OCI-LY7 (cell line): ENCODE measurements at regions not wholly inside any gene's neighbourhood (a gene's known extent, or its start where the extent isn't known, plus 50 kb on each side); places are given as distances from the start of the nearest gene placed in this dataset.
"Not testable (repeated sequence)": the region's sequence is repeated elsewhere in the genome, so short reads cannot be mapped to it uniquely, and the experiment has no call there.

Source experiments
- BruUV-seq: library from RNA; stranded (reverse); fragments of 400-500 nt; replicated peaks from 2 replicates; lab custom pipeline; 2021; lab: Mats Ljungman, UMichigan
- CTCF ChIA-PET: fragments of 300-600 bp; sonication (Branson Sonifier 250); formaldehyde crosslinking; loops from one replicate; lab custom pipeline; 2022; ENCODE audit warnings: antibody characterized with exemption; ENCODE audit not compliant: unreplicated experiment; lab: Charles Lee
- POLR2A ChIA-PET: fragments of 300-600 bp; sonication (Branson Sonifier 250); formaldehyde crosslinking; loops from one replicate; lab custom pipeline; 2022; ENCODE audit warnings: antibody characterized with exemption; lab: Charles Lee
- DNase-seq: peaks from one replicate; pipeline ENCODE4 v3.0.0-alpha.2; 2015; ENCODE audit warnings: low spot score
- H2AFZ ChIP-seq: fragments of 200-600 bp; sonication (generic), shearing (Covaris generic); 2 replicates; pipeline ENCODE4 v1.6.1; 2014; ENCODE audit warnings: mild to moderate bottlenecking, antibody characterized with exemption, low read length, moderate library complexity
- H3K27ac ChIP-seq: fragments of 200-600 bp; sonication (generic); 2 replicates; pipeline ENCODE4 v1.5.1; 2014; ENCODE audit warnings: mixed run types, low read depth, mild to moderate bottlenecking, moderate library complexity, low read length, inconsistent platforms; ENCODE audit not compliant: poor library complexity, severe bottlenecking
- H3K36me3 ChIP-seq: fragments of 200-600 bp; sonication (generic); 2 replicates; pipeline ENCODE4 v1.6.1; 2014; ENCODE audit warnings: mild to moderate bottlenecking, antibody characterized with exemption, low read length, moderate library complexity, mixed read lengths; ENCODE audit not compliant: insufficient read depth
- H3K4me1 ChIP-seq: fragments of 200-600 bp; sonication (generic); 2 replicates; pipeline ENCODE4 v1.5.1; 2014; ENCODE audit warnings: mild to moderate bottlenecking, low read length; ENCODE audit not compliant: insufficient read depth, poor library complexity, severe bottlenecking
- H3K4me2 ChIP-seq: fragments of 200-600 bp; sonication (generic); 2 replicates; pipeline ENCODE4 v1.6.1; 2014; ENCODE audit warnings: mild to moderate bottlenecking, low read length
- H3K4me3 ChIP-seq: fragments of 200-600 bp; sonication (generic); 2 replicates; pipeline ENCODE4 v1.5.1; 2014; ENCODE audit warnings: mild to moderate bottlenecking, low read depth, low read length; ENCODE audit not compliant: poor library complexity, severe bottlenecking
- H3K79me2 ChIP-seq: fragments of 200-600 bp; sonication (generic); 2 replicates; pipeline ENCODE4 v1.6.1; 2016; ENCODE audit warnings: low read depth, mild to moderate bottlenecking, low read length, moderate library complexity, mixed read lengths; ENCODE audit not compliant: insufficient read depth
- H3K9me2 ChIP-seq: fragments of 200-600 bp; sonication (generic); 2 replicates; pipeline ENCODE4 v1.6.1; 2016; ENCODE audit warnings: mild to moderate bottlenecking, low read length, mixed read lengths; ENCODE audit not compliant: insufficient read depth
- H3K9me3 ChIP-seq: fragments of 200-600 bp; sonication (generic); 2 replicates; pipeline ENCODE4 v1.6.1; 2014; ENCODE audit warnings: mild to moderate bottlenecking, mixed run types, low read length, mixed read lengths
- H4K20me1 ChIP-seq: fragments of 200-600 bp; sonication (generic); 2 replicates; pipeline ENCODE4 v1.6.1; 2014; ENCODE audit warnings: mild to moderate bottlenecking, antibody characterized with exemption, low read length, moderate library complexity, mixed read lengths; ENCODE audit not compliant: insufficient read depth
- CTCF ChIP-seq: fragments of 200-600 bp; sonication (generic); conservative IDR thresholded peaks from 2 replicates; pipeline ENCODE4 v1.5.1; 2014; ENCODE audit warnings: mild to moderate bottlenecking, antibody characterized with exemption, low read length, moderate library complexity, mixed read lengths
- EZH2phosphoT487 ChIP-seq: fragments of 200-600 bp; sonication (generic); IDR thresholded peaks from 2 replicates; pipeline ENCODE4 v1.6.1; 2018; ENCODE audit warnings: low read depth, borderline replicate concordance, mild to moderate bottlenecking, mixed run types, antibody characterized with exemption, low read length, moderate library complexity, mixed read lengths
- intact Hi-C: fragments of 100-400 bp; cut with micrococcal nuclease; formaldehyde crosslinking; loops from one replicate; pipeline ENCODE4 v1.10.0; 2022; ENCODE audit not compliant: unreplicated experiment

GRCh38 chr16:76696876-76697275 lies 419.7 kb downstream of the CNTNAP4 start:
- CTCF ChIA-PET = no interaction called here
- POLR2A ChIA-PET = no interaction called here
- intact Hi-C loops = no loop called here

GRCh38 chr16:76705892-76706291 lies 428.7 kb downstream of the CNTNAP4 start:
- POLR2A ChIA-PET = no interaction called here
- Histone ChIP-seq H4K20me1 (no peaks in the 10 kb centered on the region), H3K27ac (no peak overlapping the region), H2AFZ (no peak overlapping the region), H3K9me3 (no peaks in the 10 kb centered on the region), H3K79me2 (no peaks in the 10 kb centered on the region), H3K4me2 (no peak overlapping the region), H3K4me3 (no peak overlapping the region), H3K9me2 (no peaks in the 10 kb centered on the region), H3K4me1 (no peaks in the 10 kb centered on the region), H3K36me3 (no peaks in the 10 kb centered on the region)
- no peak for TF ChIP-seq EZH2phosphoT487
- TF ChIP-seq CTCF = no peak
- BruUV-seq = no TSS peak
- CTCF ChIA-PET = no interaction called here
- intact Hi-C loops = no loop called here
- no peak for DNase-seq

More at GRCh38 chr16:76696876-76697275, 419.7 kb downstream of the CNTNAP4 start:
- Histone ChIP-seq H3K4me3 (no peak overlapping the region), H4K20me1 (no peaks in the 10 kb centered on the region), H2AFZ (no peak overlapping the region), H3K79me2 (no peaks in the 10 kb centered on the region), H3K9me3 (no peaks in the 10 kb centered on the region), H3K4me1 (no peaks in the 10 kb centered on the region), H3K36me3 (no peaks in the 10 kb centered on the region), H3K27ac (no peak overlapping the region), H3K4me2 (no peak overlapping the region), H3K9me2 (no peaks in the 10 kb centered on the region)
- no peak for DNase-seq
- TF ChIP-seq CTCF = no peak
- TF ChIP-seq EZH2phosphoT487 = no peak
- no TSS peak for BruUV-seq

GRCh38 chr16:76713191-76713590 lies 436.0 kb downstream of the CNTNAP4 start:
- intact Hi-C loops = no loop called here
- H3K4me2 ChIP-seq = no peak overlapping the region
- no peaks in the 10 kb centered on the region for H4K20me1 ChIP-seq
- H3K79me2 ChIP-seq = no peaks in the 10 kb centered on the region
- H3K9me3 ChIP-seq = 0 out of 2 replicates have a peak, but pooled peaks cover 5% of the 10 kb centered on the region
- H3K36me3 ChIP-seq = no peaks in the 10 kb centered on the region
- TF ChIP-seq CTCF (no peak), EZH2phosphoT487 (no peak)
- no peak overlapping the region for H3K4me3 ChIP-seq
- H3K4me1 ChIP-seq = no peaks in the 10 kb centered on the region
- no peak overlapping the region for H2AFZ ChIP-seq
- CTCF ChIA-PET = no interaction called here
- no peaks in the 10 kb centered on the region for H3K9me2 ChIP-seq
- BruUV-seq = no TSS peak
- H3K27ac ChIP-seq = no peak overlapping the region
- no peak for DNase-seq
- POLR2A ChIA-PET = no interaction called here

- H4K20me1 ChIP-seq, intact Hi-C loops, H2AFZ ChIP-seq, H3K9me2 ChIP-seq, DNase-seq, H3K4me1 ChIP-seq, H3K4me2 ChIP-seq, H3K27ac ChIP-seq, H3K36me3 ChIP-seq, BruUV-seq, CTCF ChIA-PET, H3K79me2 ChIP-seq, H3K9me3 ChIP-seq, H3K4me3 ChIP-seq: not testable (repeated sequence)
- POLR2A ChIA-PET = interaction anchor here (1.3 kb wide), 1 partner anchor 82 kb away, joined by 3 read pairs; no protein-coding TSS in a partner anchor
Measured at GRCh38 chr16:76716251-76716650, 439.1 kb downstream of the CNTNAP4 start.
